Panc1 (cell line): ENCODE measurements at regions not wholly inside any gene's neighbourhood (a gene's known extent, or its start where the extent isn't known, plus 50 kb on each side); places are given as distances from the start of the nearest gene placed in this dataset.

ENCODE experiments used
- ATAC-seq: fragments of 200-7000 bp; cut with Tn5 transposase; 2 replicates; pipeline ENCODE4 v1.9.1; 2020; ENCODE audit warnings: mild to moderate bottlenecking, moderate library complexity
- BruUV-seq: library from RNA; stranded (reverse); fragments of 400-500 nt; replicated peaks from 2 replicates; lab custom pipeline; 2021; lab: Mats Ljungman, UMichigan
- CTCF ChIA-PET: fragments of 300-600 bp; sonication (Branson Sonifier 250); formaldehyde crosslinking; loops from one replicate; lab custom pipeline; 2022; ENCODE audit warnings: antibody characterized with exemption; lab: Charles Lee
- POLR2A ChIA-PET: fragments of 300-600 bp; sonication (Branson Sonifier 250); formaldehyde crosslinking; loops from one replicate; lab custom pipeline; 2022; ENCODE audit warnings: antibody characterized with exemption; lab: Charles Lee
- DNase-seq: peaks from one replicate; pipeline ENCODE4 v3.0.0-alpha.2; 2010; ENCODE audit warnings: low read depth, low spot score
- H3K27ac ChIP-seq: 2 replicates; pipeline ENCODE4 v1.5.1; 2011; ENCODE audit warnings: mild to moderate bottlenecking, low read length, inconsistent platforms
- H3K27me3 ChIP-seq: fragments of 200-500 bp; sonication (Bioruptor generic); 2 replicates; pipeline ENCODE4 v1.6.0; 2014; ENCODE audit warnings: low read length, inconsistent platforms; ENCODE audit not compliant: control insufficient read depth, insufficient read depth
- H3K36me3 ChIP-seq: fragments of 200-500 bp; sonication (Bioruptor generic); 2 replicates; pipeline ENCODE4 v1.5.1; 2014; ENCODE audit warnings: inconsistent platforms, mild to moderate bottlenecking, low read length, moderate library complexity; ENCODE audit not compliant: control insufficient read depth, insufficient read depth
- H3K4me1 ChIP-seq: 2 replicates; pipeline ENCODE4 v1.5.1; 2011; ENCODE audit warnings: inconsistent platforms, mild to moderate bottlenecking, low read length, moderate library complexity; ENCODE audit not compliant: control insufficient read depth, insufficient read depth
- H3K4me3 ChIP-seq, 2 experiments: 2 replicates each; pipeline ENCODE4 v1.5.1; 2011 to 2012; ENCODE audit warnings: low read depth in 2 of 2, low read length in 2 of 2, mild to moderate bottlenecking in 2 of 2, inconsistent platforms in 1 of 2, moderate library complexity in 1 of 2
- H3K9me3 ChIP-seq: fragments of 200-500 bp; sonication (Bioruptor generic); 2 replicates; pipeline ENCODE4 v1.5.1; 2014; ENCODE audit warnings: low read depth, mild to moderate bottlenecking, inconsistent platforms, low read length, moderate library complexity; ENCODE audit not compliant: control insufficient read depth, insufficient read depth
- CTCF ChIP-seq: fragments of 450-650 bp; IDR thresholded peaks from 2 replicates; pipeline ENCODE4 v1.5.1; 2017; ENCODE audit warnings: mild to moderate bottlenecking
- POLR2AphosphoS5 ChIP-seq: IDR thresholded peaks from 2 replicates; pipeline ENCODE4 v1.6.1; 2012; ENCODE audit warnings: mild to moderate bottlenecking, low read depth, low read length, moderate library complexity
- REST ChIP-seq, 2 experiments: IDR thresholded peaks; 2 replicates each; pipeline ENCODE4 v1.6.1; 2011 to 2012; ENCODE audit warnings: low read depth in 2 of 2, control low read depth in 1 of 2, low read length in 1 of 2, mild to moderate bottlenecking in 1 of 2, moderate library complexity in 1 of 2; ENCODE audit not compliant: insufficient read depth in 1 of 2
- SIN3A ChIP-seq: IDR thresholded peaks from 2 replicates; pipeline ENCODE4 v1.6.1; 2012; ENCODE audit warnings: low read depth, mild to moderate bottlenecking, low read length, moderate library complexity, borderline replicate concordance; ENCODE audit not compliant: insufficient read depth
- TCF7L2 ChIP-seq: IDR thresholded peaks from 2 replicates; pipeline ENCODE4 v1.6.1; 2011; ENCODE audit warnings: mild to moderate bottlenecking, low read depth, low read length, inconsistent platforms
- in situ Hi-C: cut with HindIII; loops from 2 replicates; pipeline ENCODE4 v1.10.0; 2016; ENCODE audit warnings: low sequenced_read_pairs, low pct_unique_long_range_greater_than_20kb
- intact Hi-C: fragments of 100-400 bp; cut with micrococcal nuclease; formaldehyde crosslinking; loops from one replicate; pipeline ENCODE4 v1.10.0; 2022; ENCODE audit not compliant: unreplicated experiment

GRCh38 chr3:95151590-95151989 is 1088.7 kb downstream of the NSUN3 start:
- ChIA-PET CTCF (no interaction called here), POLR2A (no interaction called here)
- H3K27me3 ChIP-seq, result no peaks in the 10 kb centered on the region
- no peaks in the 10 kb centered on the region for H3K9me3 ChIP-seq
- ATAC-seq (no peak), DNase-seq (no peak)
- no peaks in the 10 kb centered on the region for H3K4me1 ChIP-seq
- no TSS peak for BruUV-seq
- TF ChIP-seq CTCF (no peak), TCF7L2 (no peak), REST (IDR thresholded peaks at IDR 0.05; ENCODE audit: insufficient read depth in 1 of 2, low read depth in 2 of 2, low read length in 1 of 2) (no peak), POLR2AphosphoS5 (no peak), SIN3A (no peak)
- intact Hi-C loops, result no loop called here
- no peak overlapping the region for H3K4me3 ChIP-seq
- in situ Hi-C loops, result no loop called here
- H3K27ac ChIP-seq, result no peak overlapping the region
- H3K36me3 ChIP-seq, result no peaks in the 10 kb centered on the region

- ChIA-PET CTCF (no interaction called here), POLR2A (no interaction called here)
- Histone ChIP-seq H3K9me3 (no peaks in the 10 kb centered on the region), H3K27ac (no peak overlapping the region), H3K4me1 (no peaks in the 10 kb centered on the region), H3K27me3 (no peaks in the 10 kb centered on the region), H3K4me3 (no peak overlapping the region), H3K36me3 (no peaks in the 10 kb centered on the region)
- in situ Hi-C loops, result no loop called here
- DNase-seq (no peak), ATAC-seq (no peak)
- intact Hi-C loops, result no loop called here
- no TSS peak for BruUV-seq
- TF ChIP-seq REST (IDR thresholded peaks at IDR 0.05; ENCODE audit: insufficient read depth in 1 of 2, low read depth in 2 of 2, low read length in 1 of 2), result no peak
- TF ChIP-seq TCF7L2, result no peak
- no peak for TF ChIP-seq POLR2AphosphoS5
- no peak for TF ChIP-seq SIN3A
- no peak for TF ChIP-seq CTCF
Measured at GRCh38 chr3:95154766-95155165, 1091.9 kb downstream of the NSUN3 start.
